GM19351 (cell line): ENCODE measurements at regions not wholly inside any gene's neighbourhood (a gene's known extent, or its start where the extent isn't known, plus 50 kb on each side); places are given as distances from the start of the nearest gene placed in this dataset.
"Not testable (repeated sequence)": the region's sequence is repeated elsewhere in the genome, so short reads cannot be mapped to it uniquely, and the experiment has no call there.

ENCODE experiments used
- ATAC-seq: cut with Tn5 transposase; IDR thresholded peaks from one replicate; pipeline ENCODE4 v1.9.1; 2021; ENCODE audit warnings: mild to moderate bottlenecking, moderate library complexity; ENCODE audit not compliant: unreplicated experiment

- ATAC-seq: no peak
Observed at GRCh38 chr4:154035341-154035740, 246.5 kb upstream of the SFRP2 start.

GRCh38 chr4:154033921-154034320 lies 245.0 kb upstream of the SFRP2 start:
- no peak for ATAC-seq

GRCh38 chr4:154032914-154033313 lies 244.0 kb upstream of the SFRP2 start:
- ATAC-seq: no peak

DNA sequence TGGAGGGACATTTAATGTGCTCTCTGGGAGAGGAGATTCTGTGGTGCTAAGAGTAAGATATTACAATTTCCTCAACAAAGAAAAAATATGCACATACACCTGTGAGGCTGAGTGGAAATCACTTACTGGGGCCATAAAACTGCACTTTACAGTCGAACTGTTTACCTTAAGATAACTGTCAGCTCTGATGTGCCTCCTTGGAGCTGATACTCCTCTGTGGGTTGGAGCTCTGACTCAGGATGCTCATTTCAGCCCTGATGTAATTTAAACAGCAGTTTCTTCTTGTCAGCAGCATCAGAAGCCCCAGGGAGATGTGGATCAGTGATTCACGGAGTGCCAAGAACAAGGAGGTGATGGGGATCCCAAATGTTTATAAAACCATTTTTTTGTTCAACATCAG lies 241.9 kb upstream of the SFRP2 start:
- ATAC-seq: no peak

DNA sequence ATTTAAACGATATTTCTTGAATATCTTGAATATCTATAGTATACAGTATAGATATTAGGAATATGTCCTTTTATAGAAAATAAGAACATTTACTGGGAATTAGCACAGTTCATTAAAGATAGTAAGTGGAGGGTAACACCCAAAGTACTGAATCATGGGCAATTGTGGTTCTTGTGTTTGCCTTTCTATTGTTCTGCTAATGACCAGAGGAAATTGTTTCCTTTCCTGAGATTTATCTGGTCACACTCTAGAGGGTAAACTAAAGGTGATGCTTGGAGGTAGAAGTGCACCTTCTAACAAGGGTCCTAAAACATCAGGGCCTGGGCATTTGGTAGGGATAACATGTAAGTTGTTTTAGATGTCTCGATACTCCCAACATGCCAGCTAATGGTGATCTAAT lies 241.3 kb upstream of the SFRP2 start:
- no peak for ATAC-seq

DNA sequence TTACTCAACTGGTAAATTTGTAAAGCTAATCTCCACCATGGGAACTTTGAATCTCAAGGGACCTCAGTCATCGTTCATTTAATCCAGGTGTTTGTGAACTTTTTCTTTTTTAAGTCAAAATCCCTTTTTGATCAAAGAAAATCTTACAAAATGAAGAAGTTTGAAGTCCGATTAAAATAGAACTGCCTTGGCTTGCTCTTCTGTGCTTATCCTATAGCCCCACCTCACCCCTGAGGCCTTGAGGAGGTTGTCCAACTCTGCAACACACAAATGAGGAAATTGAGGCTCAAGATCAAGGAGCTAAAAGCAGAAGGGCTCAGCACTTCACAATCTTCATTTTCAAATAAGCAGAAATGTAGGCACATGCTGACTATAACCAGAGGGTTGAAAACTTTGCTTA lies 240.3 kb upstream of the SFRP2 start:
- no peak for ATAC-seq

DNA sequence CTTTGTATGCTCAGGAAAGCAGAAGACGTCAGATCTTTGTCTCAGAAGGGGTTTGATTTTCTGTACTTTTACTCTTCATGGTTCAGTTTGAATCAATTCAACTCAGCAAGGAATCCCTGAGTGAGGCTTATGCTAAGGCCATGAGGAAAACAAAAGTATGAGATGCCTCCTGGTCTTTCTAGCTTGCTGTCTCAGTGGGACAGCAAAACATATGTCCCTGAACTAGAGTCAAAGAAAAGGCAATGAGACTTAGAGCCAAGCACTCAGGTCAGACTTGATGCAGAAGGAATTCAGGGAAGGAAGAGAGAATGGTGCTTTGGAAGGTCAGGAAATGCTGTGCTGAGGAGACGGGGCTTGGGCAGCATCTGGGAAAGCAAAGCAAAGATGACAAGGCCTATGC lies 236.2 kb upstream of the SFRP2 start:
- ATAC-seq: no peak

GRCh38 chr4:154024097-154024694 lies 235.3 kb upstream of the SFRP2 start:
- no peak for ATAC-seq

DNA sequence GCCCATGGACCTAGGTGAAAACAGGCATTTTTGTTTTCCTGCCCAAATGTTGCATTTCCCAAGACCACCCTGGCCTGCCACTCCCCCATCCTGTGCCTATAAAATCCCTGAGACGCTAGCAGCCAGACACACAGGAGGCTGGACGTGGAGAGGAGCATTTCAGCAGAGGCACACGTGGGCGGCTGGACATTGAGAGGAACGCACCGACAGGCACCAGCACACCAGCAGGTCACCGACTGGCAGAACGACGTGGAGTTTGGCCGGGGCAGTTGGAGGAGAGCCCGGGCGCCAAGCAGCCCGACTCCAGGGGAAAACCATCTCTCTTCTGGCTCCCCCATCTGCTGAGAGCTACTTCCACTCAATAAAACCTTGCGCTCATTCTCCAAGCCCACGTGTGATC lies 234.8 kb upstream of the SFRP2 start:
- ATAC-seq: not testable (repeated sequence)

DNA sequence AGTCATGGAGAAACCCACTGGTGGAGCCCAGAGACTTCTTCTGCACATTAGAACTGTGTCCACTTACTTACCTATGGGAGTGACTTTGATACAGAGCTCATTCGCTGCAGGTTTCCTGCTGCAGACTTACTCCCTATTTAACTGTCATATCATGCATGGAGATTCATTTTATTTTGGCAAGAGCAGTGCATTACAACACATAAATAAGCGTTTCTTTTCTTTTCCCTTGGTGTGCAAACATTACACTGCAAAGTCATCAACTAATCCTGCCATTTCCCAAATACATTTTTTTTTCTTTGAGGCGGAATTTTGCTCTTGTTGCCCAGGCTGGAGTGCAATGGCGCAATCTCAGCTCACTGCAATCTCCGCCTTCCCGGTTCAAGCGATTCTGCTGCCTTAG lies 230.9 kb upstream of the SFRP2 start:
- no peak for ATAC-seq

DNA sequence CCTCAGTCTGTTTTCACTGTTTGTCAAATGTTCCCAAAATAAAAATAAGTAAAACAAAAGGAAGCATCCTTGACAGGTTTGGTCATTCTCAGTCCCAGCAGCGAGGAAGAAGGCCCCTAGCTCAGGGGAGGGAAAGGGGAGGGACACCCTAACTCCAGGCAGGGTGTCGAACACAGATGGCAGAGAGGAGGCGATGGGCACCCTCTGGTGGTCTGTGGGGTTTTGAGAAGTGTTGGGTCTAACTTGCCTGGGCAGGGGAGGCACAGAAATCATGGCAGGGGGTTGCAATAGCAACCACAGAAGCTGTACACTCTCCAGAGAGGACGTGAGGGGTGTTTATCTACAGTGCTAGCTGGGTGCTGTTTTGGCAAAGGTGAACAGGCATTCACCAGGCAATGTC lies 229.8 kb upstream of the SFRP2 start:
- peak; percentile 56 for ATAC-seq

DNA sequence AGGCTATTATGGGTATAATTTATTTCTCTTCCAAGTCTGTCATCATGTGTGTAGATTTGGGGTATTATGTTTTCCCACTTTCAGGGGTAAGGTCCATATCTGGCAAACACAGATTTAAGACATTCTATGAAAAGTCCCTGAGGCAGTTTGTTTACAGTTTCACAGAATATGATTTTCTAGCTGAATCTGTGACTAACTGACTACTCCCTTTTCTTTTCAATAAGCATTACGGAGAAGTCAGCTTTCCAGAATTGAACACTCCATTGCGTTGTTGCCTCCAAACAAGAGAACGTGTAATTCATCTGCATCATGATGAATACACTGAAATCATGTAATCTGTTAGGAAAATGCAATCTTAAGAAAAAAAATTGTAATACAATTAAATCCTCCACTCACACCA lies 226.7 kb upstream of the SFRP2 start:
- ATAC-seq: no peak

- no peak for ATAC-seq
Observed at GRCh38 chr4:154014407-154015321, 225.8 kb upstream of the SFRP2 start.

- ATAC-seq: no peak
Observed at GRCh38 chr4:154013576-154013975, 224.7 kb upstream of the SFRP2 start.

GRCh38 chr4:154010371-154010770 lies 221.5 kb upstream of the SFRP2 start:
- no peak for ATAC-seq

DNA sequence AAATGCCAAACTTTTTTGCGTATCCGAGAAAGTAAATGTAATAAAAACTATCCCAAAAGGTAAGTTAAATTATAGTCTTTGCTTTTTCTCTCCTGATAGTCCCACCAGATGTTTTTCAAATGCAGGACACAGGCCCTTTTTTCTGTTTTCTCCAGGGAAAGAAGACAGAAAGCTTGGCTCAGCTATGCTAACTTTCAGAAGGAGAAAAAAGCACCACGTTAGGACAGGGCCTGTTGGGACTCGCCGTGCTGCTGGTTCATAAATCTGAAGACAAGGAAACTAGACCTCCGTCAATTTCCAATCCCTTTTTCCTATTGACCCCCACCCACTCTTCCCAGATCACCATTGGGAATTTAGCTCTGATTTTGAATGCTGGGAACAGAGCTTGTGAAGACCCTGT lies 220.9 kb upstream of the SFRP2 start:
- ATAC-seq: no peak

GRCh38 chr4:154009191-154009590 lies 220.3 kb upstream of the SFRP2 start:
- no peak for ATAC-seq

GRCh38 chr4:154005171-154005520 lies 216.3 kb upstream of the SFRP2 start:
- no peak for ATAC-seq

GRCh38 chr4:154004507-154005170 lies 215.8 kb upstream of the SFRP2 start:
- no peak for ATAC-seq

GRCh38 chr4:154004016-154004415 lies 215.1 kb upstream of the SFRP2 start:
- no peak for ATAC-seq

DNA sequence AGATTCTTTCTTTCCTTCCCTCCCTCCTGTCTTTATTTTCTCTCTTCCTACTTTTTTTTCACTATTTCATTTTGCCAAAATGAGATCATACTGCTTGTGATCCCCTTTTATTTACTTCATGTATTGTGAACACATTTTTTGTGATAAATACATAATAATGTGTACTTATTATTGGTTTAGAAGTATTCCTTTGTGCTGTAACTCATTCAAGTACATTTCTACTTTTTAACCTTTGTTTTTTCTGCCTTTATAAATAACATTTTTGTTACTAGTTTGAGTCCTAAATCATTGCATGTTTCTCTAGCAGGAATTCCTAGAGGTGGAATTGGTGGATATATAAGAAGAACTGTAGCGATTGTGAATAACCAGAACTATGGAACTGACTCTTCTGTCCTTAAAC lies 214.5 kb upstream of the SFRP2 start:
- ATAC-seq: no peak

GRCh38 chr4:154001193-154001592 lies 212.3 kb upstream of the SFRP2 start:
- no peak for ATAC-seq
